ENCODE measurements at regions not wholly inside any gene's neighbourhood (a gene's known extent, or its start where the extent isn't known, plus 50 kb on each side); places are given as distances from the start of the nearest gene placed in this dataset.
"Not testable (repeated sequence)": the region's sequence is repeated elsewhere in the genome, so short reads cannot be mapped to it uniquely, and the experiment has no call there.

DNA sequence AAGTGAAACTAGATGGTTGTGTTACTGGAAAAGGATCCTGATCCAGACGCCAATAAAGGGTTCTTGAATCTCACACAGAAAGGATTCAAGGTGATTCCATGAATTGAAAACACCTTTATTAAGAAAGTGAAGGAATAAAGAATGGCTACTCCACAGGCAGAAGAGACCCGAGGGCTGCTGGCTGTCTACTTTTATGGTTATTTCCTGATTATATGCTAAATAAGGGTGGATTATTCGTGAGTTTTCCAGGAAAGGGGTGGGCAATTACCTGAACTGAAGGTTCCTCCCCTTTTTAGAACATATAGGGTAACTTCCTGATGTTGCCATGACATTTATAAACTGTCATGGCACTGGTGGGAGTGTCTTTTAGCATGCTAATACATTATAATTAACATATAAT, 50.9 kb upstream of the WARS2 start:
- TF ChIP-seq, protein P1, sequence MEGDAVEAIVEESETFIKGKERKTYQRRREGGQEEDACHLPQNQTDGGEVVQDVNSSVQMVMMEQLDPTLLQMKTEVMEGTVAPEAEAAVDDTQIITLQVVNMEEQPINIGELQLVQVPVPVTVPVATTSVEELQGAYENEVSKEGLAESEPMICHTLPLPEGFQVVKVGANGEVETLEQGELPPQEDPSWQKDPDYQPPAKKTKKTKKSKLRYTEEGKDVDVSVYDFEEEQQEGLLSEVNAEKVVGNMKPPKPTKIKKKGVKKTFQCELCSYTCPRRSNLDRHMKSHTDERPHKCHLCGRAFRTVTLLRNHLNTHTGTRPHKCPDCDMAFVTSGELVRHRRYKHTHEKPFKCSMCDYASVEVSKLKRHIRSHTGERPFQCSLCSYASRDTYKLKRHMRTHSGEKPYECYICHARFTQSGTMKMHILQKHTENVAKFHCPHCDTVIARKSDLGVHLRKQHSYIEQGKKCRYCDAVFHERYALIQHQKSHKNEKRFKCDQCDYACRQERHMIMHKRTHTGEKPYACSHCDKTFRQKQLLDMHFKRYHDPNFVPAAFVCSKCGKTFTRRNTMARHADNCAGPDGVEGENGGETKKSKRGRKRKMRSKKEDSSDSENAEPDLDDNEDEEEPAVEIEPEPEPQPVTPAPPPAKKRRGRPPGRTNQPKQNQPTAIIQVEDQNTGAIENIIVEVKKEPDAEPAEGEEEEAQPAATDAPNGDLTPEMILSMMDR (IDR thresholded peaks at IDR 0.05; ENCODE audit: low read depth, low read length, missing control alignments) = no peak
- no peak overlapping the region for H3K4me3 ChIP-seq (replicated peaks; ENCODE audit: low read depth, low read length)
- no peak for DNase-seq (ENCODE audit: extremely low read depth, low read depth)

DNA sequence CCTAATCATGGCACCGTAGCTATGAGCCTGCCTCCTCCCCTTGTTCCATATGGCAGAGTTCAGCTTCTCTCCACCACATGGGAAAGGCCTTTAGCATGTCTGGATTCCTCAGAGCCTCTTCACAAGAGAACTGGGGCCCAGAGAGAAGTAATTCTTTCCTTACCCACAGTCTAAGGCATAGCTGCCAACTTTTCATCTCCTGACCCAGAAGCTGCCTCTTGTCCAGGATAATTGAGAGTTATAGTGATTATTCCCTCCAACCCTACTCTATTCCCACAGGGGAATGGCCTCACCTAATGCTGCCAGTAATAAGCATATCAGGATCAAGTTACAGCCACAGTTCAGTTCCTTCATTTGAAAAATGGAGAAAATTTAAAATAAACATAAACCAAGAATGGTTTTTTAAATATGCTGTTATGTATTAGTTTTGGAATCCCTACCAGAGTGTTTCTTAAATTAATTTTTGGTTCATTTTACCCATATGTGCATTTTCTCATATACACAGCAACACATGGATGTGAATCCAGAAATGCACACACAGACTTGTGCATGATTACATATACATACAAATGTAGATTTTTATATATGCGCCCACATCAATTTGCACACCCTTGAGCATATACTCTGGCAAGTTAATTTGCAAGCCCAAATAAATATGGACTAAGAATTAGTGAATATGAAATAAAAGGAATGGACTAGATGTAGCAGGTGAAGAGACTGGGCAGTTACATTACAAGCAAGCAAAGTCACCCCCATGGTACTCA, 63.9 kb upstream of the WARS2 start:
- TF ChIP-seq, protein P1 (IDR thresholded peaks at IDR 0.05; ENCODE audit: low read depth, low read length, missing control alignments) = no peak
- H3K4me3 ChIP-seq (replicated peaks; ENCODE audit: low read depth, low read length) = no peak overlapping the region
- DNase-seq (ENCODE audit: extremely low read depth, low read depth) = no peak

DNA sequence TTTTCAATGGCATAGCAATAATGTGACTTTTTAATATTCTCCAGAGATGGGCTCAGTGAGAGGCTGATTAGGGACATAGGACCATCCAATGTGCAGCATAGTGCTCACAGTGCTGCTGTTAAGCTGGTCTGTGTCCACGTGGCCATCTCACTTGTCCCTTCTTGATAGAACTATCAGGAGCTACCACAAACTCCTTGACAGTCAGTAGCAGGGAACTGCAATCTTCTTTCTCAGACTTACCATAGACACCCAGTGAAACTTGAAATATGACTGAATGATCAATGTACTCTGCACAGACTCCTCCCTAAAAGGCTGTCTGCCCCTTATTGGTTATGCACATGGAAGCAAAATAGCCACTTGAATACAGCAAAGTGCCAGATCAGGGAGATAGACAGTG, 64.5 kb upstream of the WARS2 start:
- no peak for DNase-seq (ENCODE audit: extremely low read depth, low read depth)
- TF ChIP-seq, protein P1 (IDR thresholded peaks at IDR 0.05; ENCODE audit: low read depth, low read length, missing control alignments) = no peak
- H3K4me3 ChIP-seq (replicated peaks; ENCODE audit: low read depth, low read length) = no peak overlapping the region

DNA sequence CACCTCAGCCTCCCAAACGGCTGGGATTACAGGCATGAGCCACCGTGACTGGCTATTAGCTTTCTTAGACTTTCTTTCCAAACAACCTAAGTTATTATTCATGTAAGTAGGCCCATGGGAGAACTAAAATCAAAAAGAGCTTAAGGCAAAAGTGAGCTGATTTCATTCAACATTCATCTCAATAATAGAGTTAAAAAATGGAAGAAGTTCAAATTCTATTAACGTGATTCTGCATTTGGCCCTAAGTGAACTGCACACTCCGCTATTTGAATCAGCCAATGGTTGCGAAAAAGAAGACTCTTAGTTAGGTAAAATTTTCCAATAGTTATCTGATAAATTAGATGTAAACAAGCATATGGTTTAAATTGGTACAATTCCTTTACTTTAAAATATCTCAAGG, 68.6 kb upstream of the WARS2 start:
- TF ChIP-seq, protein P1 (IDR thresholded peaks at IDR 0.05; ENCODE audit: low read depth, low read length, missing control alignments) = no peak
- no peak overlapping the region for H3K4me3 ChIP-seq (replicated peaks; ENCODE audit: low read depth, low read length)
- no peak for DNase-seq (ENCODE audit: extremely low read depth, low read depth)

DNA sequence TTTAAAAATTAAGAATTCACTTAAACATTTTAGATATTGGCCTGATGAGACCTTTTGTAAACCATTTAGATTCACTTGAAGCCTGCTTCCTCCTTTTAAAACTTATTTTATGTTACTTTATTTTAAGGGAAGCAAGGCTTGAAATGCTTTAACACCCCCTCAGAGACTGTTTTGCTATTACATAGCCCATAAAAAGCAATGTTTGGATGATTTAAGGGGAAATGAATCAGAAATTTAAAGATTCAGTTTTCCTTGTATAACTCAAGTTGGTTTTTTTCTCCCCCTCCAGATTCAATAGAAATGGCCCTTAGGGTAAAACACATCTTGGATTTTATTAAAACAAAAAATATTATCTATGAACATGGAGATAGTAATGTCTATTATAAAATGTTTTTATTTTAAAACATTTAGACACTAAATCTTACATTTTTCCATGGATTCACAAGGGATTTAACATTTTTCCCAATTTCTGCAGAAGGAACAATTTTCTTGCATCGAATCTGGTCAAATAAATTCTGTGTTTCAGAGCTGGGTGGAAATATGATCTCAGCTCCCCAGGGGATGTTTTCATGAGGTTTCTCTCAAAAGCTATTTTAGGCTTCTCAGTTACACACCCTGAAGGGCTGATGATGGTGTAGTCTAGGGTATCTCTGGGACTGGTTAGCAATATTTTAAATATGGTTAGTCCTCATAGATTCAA, 69.3 kb upstream of the WARS2 start:
- TF ChIP-seq, protein P1 (IDR thresholded peaks at IDR 0.05; ENCODE audit: low read depth, low read length, missing control alignments) = no peak
- no peak overlapping the region for H3K4me3 ChIP-seq (replicated peaks; ENCODE audit: low read depth, low read length)
- DNase-seq (ENCODE audit: extremely low read depth, low read depth) = no peak

DNA sequence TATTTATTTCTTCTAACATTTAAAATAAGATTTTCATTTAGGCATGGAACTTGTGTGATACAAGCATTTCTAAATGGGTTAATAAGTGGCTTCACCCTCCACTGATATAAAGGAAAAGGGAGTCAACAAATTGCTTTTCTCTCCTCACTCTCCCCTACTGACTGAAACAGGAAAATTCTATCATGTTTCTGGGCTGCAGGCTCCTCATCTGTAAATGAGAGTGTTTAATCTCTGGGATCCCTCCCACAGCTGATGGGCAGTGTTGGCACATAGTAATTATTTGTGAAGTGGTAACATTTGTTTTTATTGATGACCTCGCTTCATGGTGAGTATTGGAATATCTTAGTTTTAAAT, 69.8 kb upstream of the WARS2 start:
- no peak overlapping the region for H3K4me3 ChIP-seq (replicated peaks; ENCODE audit: low read depth, low read length)
- TF ChIP-seq, protein P1 (IDR thresholded peaks at IDR 0.05; ENCODE audit: low read depth, low read length, missing control alignments) = no peak
- no peak for DNase-seq (ENCODE audit: extremely low read depth, low read depth)

DNA sequence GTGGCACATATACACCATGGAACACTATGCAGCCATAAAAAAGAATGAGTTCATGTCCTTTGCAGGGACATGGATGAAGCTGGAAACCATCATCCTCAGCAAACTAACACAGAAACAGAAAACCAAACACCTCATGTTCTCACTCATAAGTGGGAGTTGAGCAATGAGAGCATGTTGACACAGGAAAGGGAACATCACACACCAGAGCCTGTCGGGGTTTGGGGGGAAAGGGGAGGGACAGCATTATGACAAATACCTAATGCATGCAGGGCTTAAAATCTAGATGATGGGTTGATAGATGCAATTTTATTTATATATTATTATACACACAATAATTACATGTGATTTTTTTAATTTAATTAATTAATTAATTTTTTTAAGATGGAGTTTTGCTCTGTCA, 72.8 kb upstream of the WARS2 start:
- not testable (repeated sequence) for DNase-seq (ENCODE audit: extremely low read depth, low read depth); H3K4me3 ChIP-seq (replicated peaks; ENCODE audit: low read depth, low read length)

DNA sequence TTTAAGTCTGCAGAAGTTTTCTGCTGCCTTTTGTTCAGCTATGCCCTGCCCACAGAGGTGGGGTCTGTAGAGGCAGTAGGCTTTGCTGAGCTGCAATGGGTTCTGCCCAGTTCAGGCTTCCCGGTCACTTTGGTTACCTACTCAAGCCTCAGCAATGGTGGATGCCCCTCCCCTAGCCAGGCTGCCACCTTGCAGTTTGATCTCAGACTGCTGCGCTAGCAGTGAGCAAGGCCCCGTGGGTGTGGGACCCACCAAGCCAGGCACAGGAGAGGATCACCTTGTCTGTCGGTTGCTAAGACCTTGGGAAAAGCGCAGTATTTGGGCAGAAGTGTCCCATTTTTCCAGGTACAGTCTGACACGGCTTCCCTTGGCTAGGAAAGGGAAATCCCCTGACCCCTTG, 74.5 kb upstream of the WARS2 start:
- DNase-seq (ENCODE audit: extremely low read depth, low read depth); H3K4me3 ChIP-seq (replicated peaks; ENCODE audit: low read depth, low read length): not testable (repeated sequence)
